ENCODE measurements at regions not wholly inside any gene's neighbourhood (a gene's known extent, or its start where the extent isn't known, plus 50 kb on each side); places are given as distances from the start of the nearest gene placed in this dataset.
"Not testable (repeated sequence)": the region's sequence is repeated elsewhere in the genome, so short reads cannot be mapped to it uniquely, and the experiment has no call there.

GRCh38 chr3:30476368-30477084 lies 129.9 kb upstream of the TGFBR2 start:
- DNase-seq: peak; percentile 40

DNA sequence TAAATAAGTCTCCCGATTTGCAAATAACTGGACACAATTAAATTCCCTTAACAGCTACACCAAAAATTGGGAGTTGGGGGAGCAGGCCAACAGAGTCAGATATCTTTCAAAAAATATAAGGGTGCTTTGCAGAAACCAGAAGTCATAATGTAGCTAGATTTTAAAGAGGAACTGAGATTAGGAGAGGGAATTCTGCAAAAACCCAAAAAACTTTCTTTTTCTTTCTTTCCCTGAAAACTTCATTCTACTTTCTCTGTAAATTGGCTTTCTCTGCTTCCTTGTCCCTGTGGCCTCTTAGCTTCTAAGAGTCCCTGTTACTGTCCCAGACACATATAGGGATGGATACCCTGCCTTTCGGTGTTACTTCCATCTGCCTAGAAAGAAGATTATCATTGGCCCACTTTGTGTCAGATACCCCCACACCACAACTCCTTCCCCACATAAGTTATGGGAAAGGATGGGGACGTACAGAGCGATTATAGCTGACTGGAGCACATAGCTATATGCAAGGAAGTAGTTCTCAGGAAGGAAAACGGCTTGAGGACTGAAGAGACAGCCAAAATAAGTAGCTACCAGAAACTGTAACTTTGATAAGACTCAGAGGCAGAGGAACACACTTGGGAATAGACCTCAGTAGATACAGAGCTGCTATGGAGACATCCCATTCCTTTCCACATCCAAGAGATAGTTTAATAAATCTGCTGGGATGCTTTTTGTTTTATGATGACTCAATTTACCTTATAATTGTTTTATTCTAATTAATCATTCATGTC lies 129.1 kb upstream of the TGFBR2 start:
- no peak for DNase-seq

- not testable (repeated sequence) for DNase-seq
These were observed 126.7 kb upstream of the TGFBR2 start for GRCh38 chr3:30479737-30480136.

- DNase-seq: not testable (repeated sequence)
These were observed 126.2 kb upstream of the TGFBR2 start for GRCh38 chr3:30480156-30480555.

DNA sequence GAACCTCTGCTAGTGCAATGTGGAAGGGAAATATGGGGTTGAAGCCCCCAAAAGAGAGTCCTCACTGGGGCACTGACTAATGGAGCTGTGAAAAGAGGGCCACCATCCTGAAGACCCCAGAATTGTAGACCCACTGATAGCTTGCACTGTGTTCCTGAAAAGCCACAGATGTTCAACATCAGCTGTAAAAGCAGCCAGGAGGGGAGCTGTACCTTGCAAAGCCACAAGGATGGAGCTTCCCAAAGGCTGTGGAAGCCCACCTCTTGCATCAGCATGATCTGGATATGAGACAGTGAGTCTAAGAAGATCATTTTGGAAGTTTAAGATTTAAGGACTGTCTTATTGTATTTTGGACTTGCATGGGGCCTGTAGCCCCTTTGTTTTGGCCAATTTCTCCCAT lies 125.8 kb upstream of the TGFBR2 start:
- no peak for DNase-seq

DNA sequence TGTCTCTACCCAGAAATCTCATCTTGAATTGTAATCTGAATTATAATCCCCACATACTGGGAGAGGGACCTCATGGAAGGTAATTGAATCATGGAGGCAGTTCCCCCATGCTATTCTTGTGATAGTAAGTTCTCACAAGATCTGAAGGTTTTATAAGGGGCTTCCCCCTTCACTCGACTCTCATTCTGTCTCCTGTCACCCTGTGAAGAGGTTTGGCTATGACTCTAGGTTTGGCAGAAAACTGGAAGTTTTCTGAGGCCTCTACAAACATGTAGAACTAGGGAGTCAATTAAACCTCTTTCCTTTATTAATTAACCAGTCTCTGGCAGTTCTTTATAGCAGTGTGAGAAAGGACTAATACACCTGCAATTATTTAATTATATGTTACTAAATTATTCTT lies 125.2 kb upstream of the TGFBR2 start:
- no peak for DNase-seq

DNA sequence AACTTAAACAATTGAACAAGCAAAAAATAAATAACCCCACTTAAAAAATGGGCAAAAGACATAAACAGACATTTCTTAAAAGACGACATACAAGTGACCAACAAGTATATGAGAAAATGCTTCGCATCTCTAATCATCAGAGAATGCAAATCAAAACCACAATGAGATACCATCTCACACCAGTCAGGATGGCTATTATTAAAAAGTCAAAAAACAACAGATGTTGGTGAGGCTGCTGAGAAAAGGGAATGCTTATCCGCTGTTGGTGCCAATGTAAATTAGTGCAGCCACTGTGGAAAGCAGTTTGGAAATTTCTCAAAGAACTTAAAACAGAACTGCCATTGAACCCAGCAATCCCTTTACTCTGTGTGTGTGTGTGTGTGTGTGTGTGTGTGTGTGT lies 122.2 kb upstream of the TGFBR2 start:
- not testable (repeated sequence) for DNase-seq

- no peak for DNase-seq
These were observed 120.0 kb upstream of the TGFBR2 start for GRCh38 chr3:30486368-30486767.

DNA sequence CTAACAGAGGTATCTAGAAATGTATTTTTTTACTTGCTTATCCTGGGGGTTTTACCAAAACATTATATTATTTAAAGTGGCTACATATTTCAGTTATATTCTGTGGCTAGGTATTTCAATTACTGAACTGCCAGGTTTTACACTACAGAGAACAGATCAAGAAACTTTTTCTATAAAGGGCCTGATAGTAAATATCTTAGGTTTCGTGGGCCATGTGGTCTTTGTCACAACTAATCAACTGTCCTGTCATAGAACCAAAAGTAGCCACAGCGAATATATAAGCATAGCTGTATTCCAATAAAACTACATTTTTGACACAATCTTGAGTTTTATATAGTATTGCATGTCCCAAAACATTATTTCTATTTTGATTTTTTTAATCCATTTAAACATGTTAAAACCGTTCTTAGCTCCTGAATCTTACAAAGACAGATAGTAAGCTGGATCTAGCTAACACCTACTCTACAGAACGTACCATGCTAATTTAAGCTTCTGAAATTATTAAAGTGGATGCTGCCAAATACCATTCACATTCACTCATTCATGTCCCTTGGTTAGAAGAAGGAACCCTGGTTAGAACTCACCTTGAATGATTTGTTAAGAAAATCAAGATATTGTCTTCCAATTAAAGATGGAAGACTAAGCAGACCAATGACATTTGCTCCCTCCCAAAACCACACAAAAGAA lies 118.2 kb upstream of the TGFBR2 start:
- DNase-seq: no peak

DNA sequence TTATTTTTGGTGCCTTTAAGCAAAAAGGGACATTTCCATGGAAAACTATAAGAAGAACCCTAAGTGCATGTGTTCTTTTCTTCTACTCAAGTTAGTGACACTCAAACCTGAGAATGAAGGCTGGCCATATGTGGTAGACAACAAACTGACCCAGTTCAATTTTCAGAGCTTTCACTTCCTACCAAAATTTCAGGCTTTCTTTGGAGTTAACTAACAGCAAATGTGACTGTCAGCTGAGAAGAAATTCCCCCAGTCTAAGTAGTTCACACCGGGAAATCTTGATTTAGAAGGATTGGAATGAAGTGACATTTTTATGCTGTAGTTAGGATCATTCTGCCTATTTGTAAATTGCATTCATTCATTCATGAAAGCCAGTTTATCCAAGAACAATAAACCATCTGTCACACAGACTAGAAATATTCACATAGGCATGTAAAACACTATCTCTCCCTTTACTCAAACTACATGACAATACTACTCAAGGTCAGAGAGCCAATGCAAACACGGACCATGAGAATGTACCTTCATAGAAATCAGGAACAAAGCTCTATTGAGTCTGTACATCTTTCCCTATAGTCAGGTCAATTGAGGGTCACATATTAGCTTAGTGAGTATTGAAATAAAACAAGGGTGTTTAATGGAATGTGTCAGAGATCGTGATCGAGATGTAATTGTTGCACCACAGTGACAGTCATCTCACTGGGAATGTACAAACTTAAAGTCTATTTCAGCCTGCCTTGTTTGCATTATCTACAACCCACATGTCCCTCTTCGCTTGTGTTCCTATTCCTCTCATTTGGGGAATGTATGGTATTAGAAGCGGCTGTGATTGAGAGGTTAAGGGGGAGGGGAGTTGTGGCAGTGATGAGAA lies 113.8 kb upstream of the TGFBR2 start:
- DNase-seq: no peak

DNA sequence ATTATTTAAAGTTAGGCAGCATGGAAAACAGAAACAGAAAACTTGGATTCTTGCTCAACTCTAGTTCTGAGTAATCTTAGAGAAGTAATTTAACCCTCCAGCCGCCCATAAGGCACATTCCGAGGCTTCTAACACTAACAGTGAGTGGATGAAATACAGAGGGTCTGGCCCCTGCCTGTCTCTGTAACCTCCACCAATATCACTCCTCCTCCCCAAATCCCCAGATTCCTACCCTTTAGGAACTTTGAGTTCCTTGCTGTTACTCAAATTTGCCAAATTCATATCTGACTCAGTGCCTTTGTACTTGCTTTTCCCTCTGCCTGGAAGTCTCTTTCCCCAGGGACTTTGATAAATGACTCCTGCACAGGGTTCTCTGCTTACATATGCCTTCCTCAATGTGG lies 112.5 kb upstream of the TGFBR2 start:
- no peak for DNase-seq

DNA sequence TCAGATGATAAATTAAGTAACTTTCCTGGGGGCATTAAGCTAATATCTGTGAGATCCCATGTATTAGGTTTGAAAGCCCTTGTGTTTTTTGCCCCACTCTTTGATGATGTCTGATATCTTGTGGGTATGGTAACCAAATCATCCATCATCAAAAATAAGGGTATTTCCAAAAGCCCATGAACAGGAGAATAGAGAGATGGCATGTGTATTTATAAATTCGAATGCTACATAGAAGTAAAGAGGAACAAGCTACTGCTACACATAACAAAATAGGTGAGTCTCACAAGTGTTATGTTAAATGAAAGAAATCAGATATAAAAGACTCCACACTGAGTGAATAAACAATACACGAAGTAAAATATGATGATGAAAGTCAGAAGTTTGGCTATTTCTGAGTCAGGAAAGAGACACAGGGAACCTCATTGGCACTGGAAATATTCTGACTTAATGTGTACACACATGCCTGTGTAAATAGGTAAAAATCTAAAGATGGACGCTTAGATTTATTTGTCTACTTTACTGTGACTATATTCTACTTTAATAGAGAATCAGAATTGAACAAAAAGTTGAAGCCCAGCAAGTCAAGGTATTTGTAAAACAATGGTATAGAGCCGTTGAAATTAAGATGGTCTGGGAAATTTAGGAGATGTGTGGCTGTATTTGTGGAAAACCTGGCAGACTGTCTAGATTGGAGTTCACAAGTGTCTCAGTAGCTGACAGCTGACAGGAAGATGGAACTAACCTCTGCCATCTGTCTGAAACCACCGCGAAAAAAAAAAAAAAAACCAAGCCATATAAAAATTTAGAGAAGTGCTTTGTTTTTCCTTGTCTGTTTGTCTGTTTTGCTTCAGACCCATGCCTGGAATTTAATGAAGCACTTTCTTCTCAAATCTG lies 111.0 kb upstream of the TGFBR2 start:
- DNase-seq: no peak

DNA sequence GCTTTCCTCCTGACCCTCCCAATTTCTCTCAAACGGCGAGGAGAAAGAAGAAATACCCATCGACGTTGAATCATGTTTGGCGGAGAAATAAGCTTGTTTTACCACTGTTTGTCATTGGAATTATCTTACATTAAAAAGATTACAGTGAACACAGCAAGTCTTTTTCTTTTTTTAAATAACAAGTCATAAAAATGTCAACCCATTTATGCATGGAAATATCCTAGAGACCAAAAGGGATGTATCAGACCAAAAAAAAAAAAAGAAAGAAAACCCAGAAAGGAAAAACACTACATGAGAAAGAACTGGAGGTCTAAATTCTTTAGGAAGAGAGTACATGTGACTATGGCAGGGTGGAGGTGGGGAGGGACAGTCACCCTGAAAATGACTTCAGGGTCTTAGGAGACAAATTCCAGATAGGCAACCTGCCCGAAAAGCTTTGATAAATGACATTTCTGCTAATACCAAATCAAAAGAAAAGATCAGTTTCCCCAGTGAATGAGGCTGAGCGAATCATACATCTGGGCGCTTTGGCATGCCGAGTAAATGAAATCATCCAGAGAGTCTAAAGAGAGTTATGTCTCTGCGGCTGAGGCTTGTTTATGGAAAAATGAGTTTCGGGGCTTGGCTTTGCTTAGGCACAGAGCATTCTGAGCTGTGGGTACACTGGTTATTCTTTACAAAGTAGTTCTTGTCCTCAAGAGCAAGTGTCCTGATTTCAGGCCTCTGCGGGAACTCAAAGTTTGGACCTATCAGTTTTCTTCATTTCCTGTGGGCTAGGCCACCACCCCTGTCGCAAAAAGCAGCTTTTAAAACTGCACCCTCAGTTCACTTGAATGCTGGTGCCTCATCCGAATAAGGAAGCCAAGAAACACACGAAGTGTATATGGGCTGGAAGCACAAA lies 110.1 kb upstream of the TGFBR2 start:
- no peak for DNase-seq

- no peak for DNase-seq
These were observed 107.8 kb upstream of the TGFBR2 start for GRCh38 chr3:30498587-30498967.

DNA sequence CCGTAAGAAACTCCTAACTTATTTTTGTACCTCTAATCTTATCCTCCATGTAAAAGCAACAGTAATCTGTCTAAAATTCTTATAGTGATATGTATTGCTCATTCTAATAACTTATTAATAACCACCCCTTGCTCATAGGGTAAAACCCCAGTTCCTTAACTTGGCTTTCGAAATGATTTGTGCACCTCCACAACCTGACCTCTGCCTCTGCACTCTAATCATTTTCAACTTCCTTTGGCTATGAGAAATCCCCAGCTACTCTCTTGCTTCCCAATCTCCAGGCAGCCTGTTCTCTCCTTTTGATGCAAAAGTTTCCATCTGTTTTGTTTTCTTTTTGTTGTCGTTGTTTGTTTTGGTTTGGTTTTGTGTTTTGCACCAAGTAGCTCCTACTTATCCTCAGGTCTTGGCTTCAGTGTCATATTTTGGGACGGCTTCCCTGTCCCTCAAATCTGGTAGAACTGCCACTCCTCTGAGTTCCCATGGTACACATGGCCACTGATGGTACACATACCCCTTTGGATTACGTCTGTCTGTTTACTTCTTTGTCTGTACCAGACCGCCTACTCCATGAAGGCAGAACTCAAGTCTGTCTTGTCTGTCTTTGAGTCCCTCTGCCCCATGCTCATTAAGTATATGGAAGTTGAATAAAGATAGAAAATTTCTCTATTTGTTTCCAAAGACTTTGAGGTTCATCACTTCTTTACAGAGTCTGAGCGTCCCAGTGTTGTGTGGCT lies 105.6 kb upstream of the TGFBR2 start:
- no peak for DNase-seq

- DNase-seq: no peak
These were observed 104.9 kb upstream of the TGFBR2 start for GRCh38 chr3:30501526-30501925.

GRCh38 chr3:30502051-30502741 lies 104.2 kb upstream of the TGFBR2 start:
- no peak for DNase-seq

DNA sequence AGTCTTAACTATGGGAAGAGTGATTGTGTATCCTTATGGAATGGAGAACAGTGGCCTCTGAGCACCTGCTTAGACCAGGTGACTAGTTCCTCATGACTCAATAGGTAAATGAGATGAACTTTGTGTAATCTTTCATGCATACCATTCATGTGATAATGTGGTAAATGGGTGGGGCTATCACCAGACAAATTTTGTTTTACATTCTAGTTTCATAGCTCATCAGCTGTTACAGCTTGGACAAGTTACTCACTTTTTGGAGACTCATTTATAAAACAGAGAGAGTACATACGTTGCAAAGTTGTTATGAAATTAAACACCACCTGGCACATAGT lies 103.7 kb upstream of the TGFBR2 start:
- no peak for DNase-seq

GRCh38 chr3:30503446-30503845 lies 103.0 kb upstream of the TGFBR2 start:
- DNase-seq: no peak

GRCh38 chr3:30504939-30505338 lies 101.5 kb upstream of the TGFBR2 start:
- DNase-seq: no peak

Data from NCI-H345 (cell line).